SK-N-SH (cell line): ENCODE measurements at regions not wholly inside any gene's neighbourhood (a gene's known extent, or its start where the extent isn't known, plus 50 kb on each side); places are given as distances from the start of the nearest gene placed in this dataset.

Experiments used
- CTCF ChIA-PET: fragments of 300-600, 350-600 bp; formaldehyde crosslinking; extraction: SDS; loops from one replicate; lab custom pipeline; 2021; lab: Yijun Ruan, JAX
- POLR2A ChIA-PET: fragments of 350-600 bp; sonication (Branson Sonifier 250); formaldehyde crosslinking; extraction: SDS; loops from one replicate; lab custom pipeline; 2020; ENCODE audit warnings: antibody characterized with exemption, inconsistent platforms; lab: Yijun Ruan, JAX
- DNase-seq: peaks from one replicate; pipeline ENCODE4 v3.0.0; 2012
- H2AFZ ChIP-seq: fragments of 200-600 bp; sonication (generic); 2 replicates; pipeline ENCODE4 v1.8.1; 2016; ENCODE audit warnings: antibody characterized with exemption, mild to moderate bottlenecking, low read depth
- H3F3A ChIP-seq: fragments of 200-600 bp; sonication (generic); replicated peaks from 2 replicates; pipeline ENCODE3; 2016; ENCODE audit warnings: antibody characterized with exemption, mild to moderate bottlenecking; ENCODE audit not compliant: insufficient read depth
- H3K27ac ChIP-seq, 2 experiments: fragments of 200-500 bp in 1 of 2; fragments of 200-600 bp in 1 of 2; sonication (Bioruptor generic) in 1 of 2; sonication (generic), shearing (Covaris generic) in 1 of 2; 2 replicates each; pipeline versions ENCODE4 v1.5.1 to v1.6.1; 2014 to 2016; ENCODE audit warnings: low read depth in 2 of 2, inconsistent platforms in 1 of 2, low read length in 1 of 2, mild to moderate bottlenecking in 1 of 2, mixed read lengths in 1 of 2
- H3K27me3 ChIP-seq: fragments of 200-600 bp; sonication (generic), shearing (Covaris generic); 2 replicates; pipeline ENCODE4 v1.6.1; 2016; ENCODE audit warnings: mixed run types; ENCODE audit not compliant: insufficient read depth
- H3K36me3 ChIP-seq, 2 experiments: fragments of 200-500 bp in 1 of 2; fragments of 200-600 bp in 1 of 2; sonication (Bioruptor generic) in 1 of 2; sonication (generic) in 1 of 2; replicated peaks in 1 of 2; 2 replicates each; pipeline versions ENCODE3 to v1.5.1; 2014 to 2016; ENCODE audit warnings: low read length in 1 of 2, mild to moderate bottlenecking in 1 of 2; ENCODE audit not compliant: insufficient read depth in 2 of 2, control insufficient read depth in 1 of 2
- H3K4me1 ChIP-seq, 2 experiments: fragments of 200-500 bp in 1 of 2; fragments of 200-600 bp in 1 of 2; sonication (Bioruptor generic) in 1 of 2; sonication (generic), shearing (Covaris generic) in 1 of 2; 2 replicates each; pipeline versions ENCODE4 v1.5.1 to v1.6.1; 2014 to 2016; ENCODE audit warnings: low read depth in 1 of 2, low read length in 1 of 2, mixed run types in 1 of 2; ENCODE audit not compliant: insufficient read depth in 2 of 2, control insufficient read depth in 1 of 2
- H3K4me2 ChIP-seq: fragments of 200-600 bp; sonication (generic), shearing (Covaris generic); 2 replicates; pipeline ENCODE4 v1.6.1; 2017; ENCODE audit warnings: mixed run types
- H3K4me3 ChIP-seq, 2 experiments: fragments of 200-500 bp in 1 of 2; fragments of 200-600 bp in 1 of 2; sonication (Bioruptor generic) in 1 of 2; sonication (generic), shearing (Covaris generic) in 1 of 2; 2 replicates each; pipeline versions ENCODE4 v1.5.1 to v1.8.1; 2014 to 2016; ENCODE audit warnings: low read depth in 2 of 2, inconsistent platforms in 1 of 2, low read length in 1 of 2, mild to moderate bottlenecking in 1 of 2, mixed read lengths in 1 of 2, moderate library complexity in 1 of 2
- H3K79me2 ChIP-seq: fragments of 200-600 bp; sonication (generic); 2 replicates; pipeline ENCODE4 v1.8.1; 2017; ENCODE audit warnings: mild to moderate bottlenecking; ENCODE audit not compliant: insufficient read depth
- H3K9ac ChIP-seq: fragments of 200-600 bp; sonication (generic); 2 replicates; pipeline ENCODE4 v1.6.1; 2017; ENCODE audit warnings: mixed run types
- H3K9me2 ChIP-seq: fragments of 200-600 bp; sonication (generic); 2 replicates; pipeline ENCODE4 v1.6.1; 2017; ENCODE audit warnings: mixed run types
- H3K9me3 ChIP-seq: fragments of 200-600 bp; sonication (generic); 2 replicates; pipeline ENCODE4 v1.6.1; 2017; ENCODE audit warnings: mixed run types, mild to moderate bottlenecking, moderate library complexity
- H4K20me1 ChIP-seq: fragments of 200-600 bp; sonication (generic); 2 replicates; pipeline ENCODE4 v1.6.1; 2017; ENCODE audit warnings: mild to moderate bottlenecking, mixed run types; ENCODE audit not compliant: insufficient read depth
- CHD2 ChIP-seq: fragments of 150-350 bp; IDR thresholded peaks from 2 replicates; pipeline ENCODE4 v1.6.1; 2018; ENCODE audit warnings: low read length; ENCODE audit not compliant: partially characterized antibody
- EP300 ChIP-seq, 2 experiments: IDR thresholded peaks; 2 replicates each; pipeline versions ENCODE4 v1.4.0 to v1.6.1; 2012; ENCODE audit warnings: borderline replicate concordance in 1 of 2, low read depth in 1 of 2, low read length in 1 of 2
- FOXJ3 ChIP-seq: sonication (generic); formaldehyde crosslinking; IDR thresholded peaks from 2 replicates; pipeline ENCODE4 v1.5.1; 2020; ENCODE audit warnings: mild to moderate bottlenecking, missing genetic modification reagents
- MAX ChIP-seq: IDR thresholded peaks from 2 replicates; pipeline ENCODE4 v1.4.0; 2012; ENCODE audit warnings: low read depth
- NFIC ChIP-seq: IDR thresholded peaks from 2 replicates; pipeline ENCODE4 v1.4.0; 2012; ENCODE audit warnings: borderline replicate concordance
- NRF1 ChIP-seq: IDR thresholded peaks from 2 replicates; pipeline ENCODE4 v1.6.1; 2012; ENCODE audit warnings: low read depth, mild to moderate bottlenecking, low read length
- POLR2AphosphoS5 ChIP-seq: IDR thresholded peaks from 2 replicates; pipeline ENCODE4 v1.6.1; 2012; ENCODE audit warnings: low read depth, low read length
- RAD21 ChIP-seq: IDR thresholded peaks from 2 replicates; pipeline ENCODE4 v1.6.1; 2012; ENCODE audit warnings: mild to moderate bottlenecking, low read length
- RCOR1 ChIP-seq: fragments of 150-350 bp; IDR thresholded peaks from 2 replicates; pipeline ENCODE4 v1.6.1; 2017; ENCODE audit warnings: antibody characterized with exemption, low read length
- REST ChIP-seq: IDR thresholded peaks from 2 replicates; pipeline ENCODE4 v1.6.1; 2012; ENCODE audit warnings: mild to moderate bottlenecking, low read depth, low read length, moderate library complexity
- TAF1 ChIP-seq: IDR thresholded peaks from 2 replicates; pipeline ENCODE4 v1.6.1; 2012; ENCODE audit warnings: low read depth, mild to moderate bottlenecking, low read length, moderate library complexity, borderline replicate concordance
- TCF12 ChIP-seq: IDR thresholded peaks from 2 replicates; pipeline ENCODE4 v1.4.0; 2012
- TEAD4 ChIP-seq: IDR thresholded peaks from 2 replicates; pipeline ENCODE4 v1.4.0; 2012; ENCODE audit warnings: mild to moderate bottlenecking, borderline replicate concordance; ENCODE audit not compliant: insufficient read depth
- YY1 ChIP-seq: IDR thresholded peaks from 2 replicates; pipeline ENCODE4 v1.4.0; 2012; ENCODE audit warnings: low read depth, mild to moderate bottlenecking
- ZBTB33 ChIP-seq: IDR thresholded peaks from 2 replicates; pipeline ENCODE4 v1.4.0; 2012; ENCODE audit warnings: low read depth, borderline replicate concordance
- WGBS: methylation state at CpG from one replicate; pipeline ENCODE4 v1.1.6; 2017; ENCODE audit warnings: low lambda C conversion rate; 5-methylcytosine and 5-hydroxymethylcytosine counted together
- TF ChIP-seq, protein P1 (sequence below): IDR thresholded peaks from 2 replicates; pipeline ENCODE4; 2012
- TF ChIP-seq, protein P2 (sequence below): IDR thresholded peaks from 2 replicates; pipeline ENCODE4 v1.4.0; 2012; ENCODE audit warnings: low read depth, borderline replicate concordance

DNA sequence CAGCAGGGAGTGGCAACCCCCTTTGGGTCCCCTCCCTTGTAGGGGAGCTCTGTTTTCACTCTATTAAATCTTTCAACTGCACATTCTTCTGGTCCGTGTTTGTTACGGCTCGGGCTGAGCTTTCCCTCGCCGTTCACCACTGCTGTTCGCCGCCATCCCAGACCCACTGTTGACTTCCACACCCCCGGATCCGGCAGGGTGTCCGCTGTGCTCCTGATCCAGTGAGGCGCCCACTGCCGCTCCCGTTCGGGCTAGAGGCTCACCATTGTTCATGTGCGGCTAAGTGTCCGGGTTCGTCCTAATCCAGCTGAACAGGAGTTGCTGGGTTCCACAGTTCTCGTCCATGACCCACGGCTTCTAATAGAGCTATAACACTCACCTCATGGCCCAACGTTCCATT, 408.1 kb downstream of the KCNJ2 start:
- no peak overlapping the region for H3K4me2 ChIP-seq
- no peak overlapping the region for H2AFZ ChIP-seq
- no peak for DNase-seq
- H3K4me1 ChIP-seq, result no peaks in the 10 kb centered on the region
- no peaks in the 10 kb centered on the region for H3K9me2 ChIP-seq
- H3K27ac ChIP-seq, result no peak overlapping the region
- WGBS, result 77% methylated on average over 20 of the region's 20 CpGs
- no peaks in the 10 kb centered on the region for H4K20me1 ChIP-seq
- H3K9ac ChIP-seq, result no peak overlapping the region
- no peaks in the 10 kb centered on the region for H3F3A ChIP-seq
- ChIA-PET CTCF (interaction anchor here (1.3 kb wide), 2 partner anchors 25 to 45 kb away, joined by 3 to 6 read pairs; no protein-coding TSS in a partner anchor), POLR2A (no interaction called here)
- H3K9me3 ChIP-seq, result no peaks in the 10 kb centered on the region
- H3K79me2 ChIP-seq, result no peaks in the 10 kb centered on the region
- TF ChIP-seq POLR2AphosphoS5 (no peak), RAD21 (no peak), RCOR1 (no peak), NRF1 (no peak), FOXJ3 (CRISPR knock-in tag) (no peak), CHD2 (no peak), REST (no peak), YY1 (no peak), ZBTB33 (no peak)
- TF ChIP-seq, protein P1, sequence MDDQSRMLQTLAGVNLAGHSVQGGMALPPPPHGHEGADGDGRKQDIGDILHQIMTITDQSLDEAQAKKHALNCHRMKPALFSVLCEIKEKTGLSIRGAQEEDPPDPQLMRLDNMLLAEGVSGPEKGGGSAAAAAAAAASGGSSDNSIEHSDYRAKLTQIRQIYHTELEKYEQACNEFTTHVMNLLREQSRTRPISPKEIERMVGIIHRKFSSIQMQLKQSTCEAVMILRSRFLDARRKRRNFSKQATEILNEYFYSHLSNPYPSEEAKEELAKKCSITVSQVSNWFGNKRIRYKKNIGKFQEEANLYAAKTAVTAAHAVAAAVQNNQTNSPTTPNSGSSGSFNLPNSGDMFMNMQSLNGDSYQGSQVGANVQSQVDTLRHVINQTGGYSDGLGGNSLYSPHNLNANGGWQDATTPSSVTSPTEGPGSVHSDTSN, result no peak
- no peaks in the 10 kb centered on the region for H3K36me3 ChIP-seq
- H3K27me3 ChIP-seq, result no peaks in the 10 kb centered on the region
- H3K4me3 ChIP-seq, result no peak overlapping the region

GRCh38 chr17:70581459-70581858, 412.1 kb downstream of the KCNJ2 start:
- no peaks in the 10 kb centered on the region for H3K36me3 ChIP-seq
- H2AFZ ChIP-seq, result no peak overlapping the region
- H3K9me2 ChIP-seq, result no peaks in the 10 kb centered on the region
- ChIA-PET CTCF (no interaction called here), POLR2A (no interaction called here)
- 62% methylated on average over 3 of the region's 3 CpGs for WGBS
- H3K9ac ChIP-seq, result no peak overlapping the region
- H3K4me2 ChIP-seq, result no peak overlapping the region
- no peak overlapping the region for H3K4me3 ChIP-seq
- no peaks in the 10 kb centered on the region for H3F3A ChIP-seq
- no peak overlapping the region for H3K27ac ChIP-seq
- no peaks in the 10 kb centered on the region for H3K27me3 ChIP-seq
- H3K9me3 ChIP-seq, result no peaks in the 10 kb centered on the region
- H3K4me1 ChIP-seq, result no peaks in the 10 kb centered on the region
- no peaks in the 10 kb centered on the region for H3K79me2 ChIP-seq
- no peak for DNase-seq
- H4K20me1 ChIP-seq, result no peaks in the 10 kb centered on the region
- no peak for TF ChIP-seq MAX
- TF ChIP-seq TAF1, result no peak
- no peak for TF ChIP-seq TCF12
- TF ChIP-seq YY1, result no peak
- no peak for TF ChIP-seq TEAD4
- TF ChIP-seq, protein P2, sequence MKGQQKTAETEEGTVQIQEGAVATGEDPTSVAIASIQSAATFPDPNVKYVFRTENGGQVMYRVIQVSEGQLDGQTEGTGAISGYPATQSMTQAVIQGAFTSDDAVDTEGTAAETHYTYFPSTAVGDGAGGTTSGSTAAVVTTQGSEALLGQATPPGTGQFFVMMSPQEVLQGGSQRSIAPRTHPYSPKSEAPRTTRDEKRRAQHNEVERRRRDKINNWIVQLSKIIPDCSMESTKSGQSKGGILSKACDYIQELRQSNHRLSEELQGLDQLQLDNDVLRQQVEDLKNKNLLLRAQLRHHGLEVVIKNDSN, result no peak
- TF ChIP-seq NFIC, result no peak
- no peak for TF ChIP-seq EP300 (IDR thresholded peaks at IDR 0.05; ENCODE audit: borderline replicate concordance in 1 of 2, low read depth in 1 of 2, low read length in 1 of 2)
- no peak for TF ChIP-seq REST
